Fibroblast of mammary gland (primary cell): ENCODE measurements at regions not wholly inside any gene's neighbourhood (a gene's known extent, or its start where the extent isn't known, plus 50 kb on each side); places are given as distances from the start of the nearest gene placed in this dataset.

Experiments used
- DNase-seq: peaks from one replicate; pipeline ENCODE4 v3.0.0-alpha.2; 2010; ENCODE audit warnings: low read depth
- H3K4me3 ChIP-seq: 2 replicates; pipeline ENCODE4 v1.5.1; 2011; ENCODE audit warnings: low read depth, mild to moderate bottlenecking, low read length, moderate library complexity; ENCODE audit not compliant: control insufficient read depth
- TF ChIP-seq, protein P1 (sequence below): conservative IDR thresholded peaks from 2 replicates; pipeline ENCODE4 v1.5.1; 2011; ENCODE audit warnings: low read depth, low read length, inconsistent platforms; ENCODE audit not compliant: control insufficient read depth, insufficient read depth

DNA sequence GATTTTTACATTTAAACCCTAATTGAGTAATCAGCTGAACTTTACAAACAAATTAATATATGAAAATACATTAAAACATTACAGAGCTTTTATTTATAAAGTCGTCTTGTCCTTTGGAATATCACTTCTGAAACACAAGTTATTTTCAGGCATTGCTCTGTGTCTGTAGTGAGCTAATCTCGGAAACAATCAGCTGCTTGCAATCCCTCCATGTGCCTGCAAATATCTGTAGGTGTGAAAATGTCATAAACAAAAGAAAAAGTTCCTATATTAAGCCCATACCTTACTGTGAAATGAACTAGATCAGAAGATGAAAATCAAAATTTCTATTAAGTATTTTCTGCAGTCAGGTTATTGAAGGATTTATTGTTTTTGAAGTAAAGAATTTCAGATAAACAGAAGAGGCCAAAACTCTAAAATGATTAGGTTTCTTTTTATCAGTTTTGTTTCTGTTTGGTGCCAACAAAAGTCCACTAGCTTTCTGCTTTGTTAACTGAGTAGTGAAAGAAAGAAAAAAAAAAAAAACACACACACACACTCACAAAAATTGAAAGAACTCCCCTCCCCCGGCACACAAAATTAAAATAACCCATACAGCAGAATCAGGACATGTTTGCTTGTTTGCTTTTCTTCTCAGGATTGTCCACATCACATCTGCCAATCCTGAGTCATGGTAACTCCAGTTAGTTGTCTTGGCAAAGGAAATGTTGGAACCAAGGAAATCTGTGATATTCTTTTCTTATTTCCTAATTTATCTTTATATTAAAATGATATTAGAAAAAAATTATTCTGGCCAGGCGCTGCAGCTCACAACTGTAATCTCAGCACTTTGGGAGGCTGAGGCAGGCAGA, 627.0 kb upstream of the SLC39A10 start:
- DNase-seq: peak; percentile 49
- no peak overlapping the region for H3K4me3 ChIP-seq
- TF ChIP-seq, protein P1, sequence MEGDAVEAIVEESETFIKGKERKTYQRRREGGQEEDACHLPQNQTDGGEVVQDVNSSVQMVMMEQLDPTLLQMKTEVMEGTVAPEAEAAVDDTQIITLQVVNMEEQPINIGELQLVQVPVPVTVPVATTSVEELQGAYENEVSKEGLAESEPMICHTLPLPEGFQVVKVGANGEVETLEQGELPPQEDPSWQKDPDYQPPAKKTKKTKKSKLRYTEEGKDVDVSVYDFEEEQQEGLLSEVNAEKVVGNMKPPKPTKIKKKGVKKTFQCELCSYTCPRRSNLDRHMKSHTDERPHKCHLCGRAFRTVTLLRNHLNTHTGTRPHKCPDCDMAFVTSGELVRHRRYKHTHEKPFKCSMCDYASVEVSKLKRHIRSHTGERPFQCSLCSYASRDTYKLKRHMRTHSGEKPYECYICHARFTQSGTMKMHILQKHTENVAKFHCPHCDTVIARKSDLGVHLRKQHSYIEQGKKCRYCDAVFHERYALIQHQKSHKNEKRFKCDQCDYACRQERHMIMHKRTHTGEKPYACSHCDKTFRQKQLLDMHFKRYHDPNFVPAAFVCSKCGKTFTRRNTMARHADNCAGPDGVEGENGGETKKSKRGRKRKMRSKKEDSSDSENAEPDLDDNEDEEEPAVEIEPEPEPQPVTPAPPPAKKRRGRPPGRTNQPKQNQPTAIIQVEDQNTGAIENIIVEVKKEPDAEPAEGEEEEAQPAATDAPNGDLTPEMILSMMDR: no peak

DNA sequence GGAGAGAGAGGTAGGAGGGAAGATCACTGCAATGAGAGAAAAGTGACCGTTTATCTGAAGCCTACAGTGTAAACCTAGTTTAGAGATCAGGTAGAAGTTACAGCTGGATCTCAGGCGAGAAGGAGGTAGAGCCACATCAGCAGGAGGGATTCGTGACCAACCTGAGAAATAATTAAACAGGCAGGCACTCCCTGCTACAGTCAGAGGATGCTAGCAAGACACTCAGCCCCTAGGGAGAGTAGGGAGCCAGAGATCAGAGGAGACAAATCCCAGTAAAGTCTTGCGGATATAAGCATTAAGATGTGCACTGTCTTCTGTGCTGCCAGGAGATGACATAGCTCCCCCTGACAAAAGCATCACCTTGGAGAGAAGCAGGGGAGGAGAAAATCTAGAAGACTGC, 629.1 kb upstream of the SLC39A10 start:
- no peak overlapping the region for H3K4me3 ChIP-seq
- TF ChIP-seq, protein P1: no peak
- no peak for DNase-seq

DNA sequence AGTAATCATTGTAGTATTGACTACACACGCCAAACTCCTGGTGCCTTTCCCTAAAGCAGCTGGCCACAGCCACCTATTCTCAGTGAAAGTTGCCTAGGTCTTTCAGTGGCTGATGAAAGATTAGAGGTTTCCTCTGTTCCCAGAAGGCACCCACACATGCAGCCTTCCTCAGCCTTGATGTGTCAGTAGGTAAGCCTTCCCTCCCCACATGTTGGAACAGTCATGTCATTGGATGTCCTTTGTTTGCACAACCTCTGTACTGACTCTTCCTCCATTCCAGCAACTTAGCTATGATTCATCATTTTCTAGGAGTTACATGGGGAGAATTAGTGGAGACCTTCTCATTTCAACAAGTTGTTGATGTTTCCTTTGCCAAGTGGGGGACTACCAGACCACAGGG, 630.8 kb upstream of the SLC39A10 start:
- H3K4me3 ChIP-seq: no peak overlapping the region
- TF ChIP-seq, protein P1: no peak
- peak; percentile 89 for DNase-seq

DNA sequence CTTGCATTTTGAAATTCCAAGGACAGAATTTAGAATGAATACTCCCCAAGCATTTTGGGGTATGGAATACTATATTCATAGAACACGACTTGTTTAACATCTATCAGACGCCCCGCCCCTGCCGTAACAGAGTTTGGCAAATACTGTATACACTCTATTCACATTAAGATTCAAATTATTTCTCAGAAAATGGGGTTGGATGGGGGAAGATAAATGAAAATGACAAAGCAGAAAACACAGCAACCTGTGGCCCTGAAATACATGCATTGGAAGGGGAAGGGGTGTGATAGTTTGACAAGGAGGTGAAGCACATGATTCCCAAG, 634.6 kb upstream of the SLC39A10 start:
- no peak for DNase-seq
- TF ChIP-seq, protein P1: no peak
- H3K4me3 ChIP-seq: no peak overlapping the region

DNA sequence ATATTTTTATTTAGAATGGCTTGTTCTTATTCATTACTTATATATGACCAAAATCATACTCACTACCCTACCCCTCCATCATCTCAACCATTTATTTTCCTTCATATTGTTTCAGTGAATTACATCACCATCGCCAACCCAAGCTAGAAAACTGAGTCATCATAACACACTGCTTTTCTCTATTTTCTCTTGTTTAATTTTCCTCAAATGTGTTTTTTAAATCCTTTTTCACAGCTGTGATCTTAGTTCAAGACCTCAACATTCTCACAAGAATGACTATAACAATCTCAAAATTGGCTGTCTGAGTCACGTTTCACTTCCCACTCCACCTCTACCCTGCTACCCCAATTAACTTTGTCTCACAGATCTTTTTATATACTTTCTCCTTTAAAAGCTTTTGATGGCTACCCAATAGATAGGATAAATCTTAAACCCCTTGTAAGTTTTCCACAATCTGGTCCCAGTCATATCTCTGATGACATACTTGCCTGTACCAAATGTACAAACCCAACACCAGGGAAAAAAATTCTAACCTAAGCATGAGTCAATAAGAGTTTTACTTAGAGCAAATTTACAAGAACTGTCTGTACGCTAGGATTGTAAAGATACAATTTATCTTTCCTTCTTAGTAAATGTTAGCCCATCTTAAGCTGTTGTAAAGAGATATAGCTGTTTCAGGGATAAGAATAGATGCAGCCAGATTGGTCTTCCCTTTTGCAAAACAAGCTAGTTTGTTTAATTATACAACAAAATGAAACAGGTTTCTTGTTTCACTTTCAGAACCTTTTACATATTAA, 635.1 kb upstream of the SLC39A10 start:
- TF ChIP-seq, protein P1: no peak
- DNase-seq: peak; percentile 15
- no peak overlapping the region for H3K4me3 ChIP-seq

DNA sequence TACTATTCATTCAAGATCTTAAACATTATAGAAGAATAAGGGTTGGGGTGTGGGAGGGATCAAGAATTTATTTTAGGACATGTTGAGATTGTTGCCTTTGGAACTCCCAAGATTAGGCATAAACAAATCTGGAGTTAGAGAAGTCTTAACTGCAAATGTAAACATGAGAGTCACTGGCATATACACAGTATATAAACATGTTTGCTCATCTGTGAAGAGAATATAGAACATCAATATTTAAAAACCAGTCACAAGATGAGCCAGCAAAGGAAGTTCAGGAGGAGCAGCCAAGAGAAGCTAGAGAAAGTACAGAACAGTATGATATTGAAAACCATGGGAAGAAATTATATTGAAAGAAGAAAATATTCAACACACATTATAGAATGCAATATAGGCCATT, 638.6 kb upstream of the SLC39A10 start:
- TF ChIP-seq, protein P1: no peak
- no peak for DNase-seq
- no peak overlapping the region for H3K4me3 ChIP-seq
